ENCODE measurements at regions not wholly inside any gene's neighbourhood (a gene's known extent, or its start where the extent isn't known, plus 50 kb on each side); places are given as distances from the start of the nearest gene placed in this dataset.

DNA sequence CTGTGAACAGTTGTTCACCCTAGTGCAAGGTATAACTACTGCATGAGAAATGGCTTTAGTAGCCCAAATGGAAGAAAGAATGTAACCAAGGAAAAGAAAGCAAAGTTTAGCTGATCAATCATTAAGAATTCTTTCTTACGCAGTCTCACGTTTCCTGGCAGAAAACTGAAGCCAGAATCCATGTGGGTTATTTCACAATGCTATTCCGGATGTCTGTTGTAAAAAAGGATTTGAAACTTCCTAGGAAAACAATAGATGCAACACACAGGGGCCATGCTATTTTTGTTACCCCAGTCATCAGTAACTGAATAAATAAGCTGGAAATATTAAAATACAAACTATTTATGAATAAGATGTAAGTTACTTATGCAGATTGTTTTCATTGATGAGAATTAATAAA lies 802.5 kb downstream of the CDH8 start:
- Mint-ChIP-seq H3K27ac (no peak overlapping the region), H3K4me1 (ENCODE audit: low read depth) (no peaks in the 10 kb centered on the region), H3K4me3 (no peak overlapping the region), H3K9me3 (peaks cover 4% of the 10 kb centered on the region), H3K36me3 (ENCODE audit: low read depth) (no peaks in the 10 kb centered on the region), H3K27me3 (no peaks in the 10 kb centered on the region)

DNA sequence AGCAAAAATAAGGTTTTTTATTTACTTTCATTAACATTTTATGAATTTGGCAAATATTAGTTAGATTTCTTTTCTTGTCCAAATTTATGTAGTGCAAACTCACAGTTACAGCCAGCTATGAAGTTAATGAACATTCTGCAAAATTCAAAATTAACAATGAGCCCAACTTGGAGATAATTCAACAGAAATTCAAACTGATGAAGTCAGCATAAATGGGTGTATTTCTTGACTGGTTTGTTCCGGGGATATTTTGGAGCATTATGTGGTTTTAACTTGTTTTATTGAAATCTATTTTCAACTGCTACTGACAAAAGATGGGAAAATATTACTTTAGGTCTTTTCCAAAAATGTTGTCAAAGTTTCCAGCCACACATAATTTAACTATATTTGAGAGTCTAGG lies 807.9 kb downstream of the CDH8 start:
- Mint-ChIP-seq H3K27ac (no peak overlapping the region), H3K4me3 (no peak overlapping the region), H3K27me3 (no peaks in the 10 kb centered on the region), H3K36me3 (ENCODE audit: low read depth) (no peaks in the 10 kb centered on the region), H3K4me1 (ENCODE audit: low read depth) (no peaks in the 10 kb centered on the region), H3K9me3 (peaks cover 5% of the 10 kb centered on the region)

DNA sequence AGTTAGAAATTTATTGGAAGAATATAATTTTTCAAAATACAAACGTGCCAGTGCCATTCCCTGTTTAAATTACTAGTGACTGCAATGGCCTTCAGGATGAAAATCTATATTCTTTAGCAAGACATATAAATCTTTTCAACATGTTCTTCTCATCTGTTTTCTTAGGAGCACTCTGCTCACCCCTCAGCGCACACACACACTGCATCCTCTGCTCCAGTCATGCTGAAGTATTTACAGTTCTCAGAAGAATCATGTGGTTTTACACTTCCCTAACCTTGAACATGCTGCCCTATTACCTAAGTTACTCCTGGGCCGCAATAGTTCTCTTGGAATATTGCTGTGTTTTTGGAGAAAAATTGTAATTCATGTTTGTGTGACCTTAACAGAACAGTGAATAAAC lies 820.6 kb downstream of the CDH8 start:
- Mint-ChIP-seq H3K4me3 (no peak overlapping the region), H3K27me3 (no peaks in the 10 kb centered on the region), H3K9me3 (peaks cover 5% of the 10 kb centered on the region), H3K36me3 (ENCODE audit: low read depth) (no peaks in the 10 kb centered on the region), H3K4me1 (ENCODE audit: low read depth) (no peaks in the 10 kb centered on the region), H3K27ac (no peak overlapping the region)

DNA sequence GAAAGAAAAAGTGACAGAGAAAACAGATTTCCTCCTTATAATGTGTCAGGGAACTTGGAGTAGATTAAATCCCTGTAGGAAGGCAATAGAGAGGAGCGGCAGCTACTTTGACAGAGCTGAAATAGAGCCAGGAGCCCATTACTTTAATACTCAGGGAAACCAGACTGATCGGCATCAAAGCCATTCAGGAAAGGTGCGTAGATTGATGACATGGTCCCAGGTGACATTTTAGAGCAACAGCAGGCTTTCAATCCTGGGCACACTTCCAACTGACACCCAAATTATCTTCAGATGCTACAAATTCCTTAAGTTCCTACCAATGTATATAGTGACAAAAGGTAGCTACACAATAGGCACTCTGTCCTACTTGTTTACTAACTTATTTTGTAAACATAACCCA lies 821.5 kb downstream of the CDH8 start:
- Mint-ChIP-seq H3K27me3 (no peaks in the 10 kb centered on the region), H3K4me3 (no peak overlapping the region), H3K27ac (no peak overlapping the region), H3K4me1 (ENCODE audit: low read depth) (no peaks in the 10 kb centered on the region), H3K9me3 (peaks cover 7% of the 10 kb centered on the region), H3K36me3 (ENCODE audit: low read depth) (no peaks in the 10 kb centered on the region)

DNA sequence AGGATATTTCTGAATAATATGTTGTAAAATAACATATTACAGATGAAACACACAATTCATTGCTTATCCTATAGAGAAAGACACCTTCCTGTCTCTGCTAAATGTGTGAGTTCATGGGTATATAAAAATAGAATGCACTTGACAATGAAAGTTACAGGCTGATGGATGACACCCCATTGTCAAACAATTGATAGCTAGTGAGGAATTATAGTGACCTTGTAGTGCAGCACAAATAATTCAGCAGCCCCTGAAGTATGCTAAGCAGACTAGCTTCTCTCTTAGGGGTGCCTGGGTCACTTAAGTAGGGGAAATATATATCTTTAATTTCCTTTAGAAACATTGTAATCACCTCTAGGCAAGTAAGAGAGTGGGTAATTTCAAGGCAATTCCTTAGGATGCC lies 826.2 kb downstream of the CDH8 start:
- Mint-ChIP-seq H3K27me3 (no peaks in the 10 kb centered on the region), H3K27ac (no peak overlapping the region), H3K9me3 (peaks cover 25% of the 10 kb centered on the region), H3K36me3 (ENCODE audit: low read depth) (no peaks in the 10 kb centered on the region), H3K4me1 (ENCODE audit: low read depth) (no peaks in the 10 kb centered on the region), H3K4me3 (no peak overlapping the region)

DNA sequence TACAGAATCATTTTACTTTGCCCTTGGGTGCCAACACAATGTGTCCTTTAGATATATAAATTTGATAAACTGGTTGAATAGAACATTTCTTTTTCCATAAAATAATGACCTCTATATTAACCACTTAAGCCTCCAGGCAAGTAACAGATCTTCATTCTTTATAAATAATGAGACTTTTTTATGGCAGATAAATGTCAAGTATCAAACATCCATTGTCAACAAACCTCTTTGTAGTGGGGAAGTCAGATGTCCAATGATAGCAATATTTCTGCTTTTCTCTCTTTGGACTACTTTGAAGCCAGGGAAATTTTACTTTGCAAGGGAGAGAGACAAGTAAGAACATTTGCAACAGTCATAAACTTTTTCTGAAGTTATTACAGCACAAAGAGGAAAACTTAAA lies 841.2 kb downstream of the CDH8 start:
- Mint-ChIP-seq H3K4me1 (ENCODE audit: low read depth) (no peaks in the 10 kb centered on the region), H3K36me3 (ENCODE audit: low read depth) (no peaks in the 10 kb centered on the region)

DNA sequence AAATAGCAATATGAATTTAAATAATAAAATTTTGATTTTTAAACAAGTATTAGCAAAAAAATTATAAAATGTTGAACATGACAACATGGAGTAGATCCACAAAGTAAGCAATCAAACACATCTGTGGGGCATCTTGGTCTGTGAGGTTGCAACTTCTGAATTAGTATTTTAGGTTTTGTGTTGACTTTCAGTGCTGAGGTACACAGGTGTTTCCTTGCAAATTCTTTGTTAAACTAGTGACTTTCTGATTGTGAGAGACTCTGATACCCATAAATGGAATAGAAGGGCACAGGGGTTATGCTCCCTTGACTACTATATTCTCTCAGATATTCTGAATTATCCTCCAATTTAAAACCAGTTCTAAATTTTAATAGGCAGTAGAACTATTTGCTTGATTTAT lies 841.7 kb downstream of the CDH8 start:
- peaks cover 12% of the 10 kb centered on the region for H3K9me3 Mint-ChIP-seq

More for the DNA sequence above, 841.2 kb downstream of the CDH8 start:
- Mint-ChIP-seq H3K4me3 (no peak overlapping the region), H3K27ac (no peak overlapping the region), H3K9me3 (peaks cover 8% of the 10 kb centered on the region), H3K27me3 (no peaks in the 10 kb centered on the region)

DNA sequence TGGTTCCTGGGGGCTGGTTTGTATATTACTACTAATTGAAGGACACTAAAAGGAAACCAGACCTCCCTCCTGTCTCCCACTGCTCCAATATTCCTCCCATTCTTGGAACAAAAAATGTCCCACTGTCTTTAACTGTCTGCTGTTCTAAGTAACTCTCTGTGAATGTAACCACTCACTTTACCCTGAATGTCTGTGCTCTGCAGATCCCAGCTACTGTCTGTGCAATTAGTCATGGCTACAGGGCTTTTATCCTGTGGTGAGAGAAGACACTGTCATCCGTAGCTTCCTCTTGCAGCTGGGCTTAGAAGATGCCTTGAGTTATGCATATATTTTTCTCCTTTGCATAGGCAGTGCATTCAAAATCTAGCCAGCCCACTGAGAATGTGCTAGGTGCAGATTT lies 853.8 kb downstream of the CDH8 start:
- Mint-ChIP-seq H3K4me1 (ENCODE audit: low read depth) (no peaks in the 10 kb centered on the region), H3K36me3 (ENCODE audit: low read depth) (no peaks in the 10 kb centered on the region), H3K27ac (no peak overlapping the region), H3K4me3 (no peak overlapping the region), H3K9me3 (peaks cover 11% of the 10 kb centered on the region), H3K27me3 (no peaks in the 10 kb centered on the region)

More for the DNA sequence above, 841.7 kb downstream of the CDH8 start:
- H3K36me3 Mint-ChIP-seq (ENCODE audit: low read depth) = no peaks in the 10 kb centered on the region
- H3K4me1 Mint-ChIP-seq (ENCODE audit: low read depth) = no peaks in the 10 kb centered on the region
- H3K27me3 Mint-ChIP-seq = no peaks in the 10 kb centered on the region
- no peak overlapping the region for H3K4me3 Mint-ChIP-seq
- no peak overlapping the region for H3K27ac Mint-ChIP-seq

DNA sequence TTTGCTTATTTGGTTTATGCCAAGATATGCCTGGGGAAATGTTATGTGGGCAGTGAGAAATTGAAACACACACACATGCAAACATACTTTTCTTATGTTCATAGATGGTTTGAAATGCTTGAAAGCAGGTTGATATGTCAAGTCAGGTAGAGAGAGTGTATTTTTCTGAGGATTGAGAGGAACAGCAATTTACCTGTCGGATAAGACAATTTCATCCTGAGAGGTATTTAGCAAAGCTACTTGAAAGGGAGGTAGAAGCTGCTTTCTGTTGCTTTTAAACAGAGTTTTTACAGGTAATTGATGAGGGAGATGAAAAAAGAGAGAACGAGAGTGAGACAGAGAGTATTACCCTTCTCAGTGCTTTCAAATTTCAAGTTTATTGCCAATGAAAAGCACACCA lies 854.3 kb downstream of the CDH8 start:
- H3K27me3 Mint-ChIP-seq = no peaks in the 10 kb centered on the region
- peaks cover 11% of the 10 kb centered on the region for H3K9me3 Mint-ChIP-seq
- no peaks in the 10 kb centered on the region for H3K4me1 Mint-ChIP-seq (ENCODE audit: low read depth)
- no peaks in the 10 kb centered on the region for H3K36me3 Mint-ChIP-seq (ENCODE audit: low read depth)
- no peak overlapping the region for H3K4me3 Mint-ChIP-seq
- no peak overlapping the region for H3K27ac Mint-ChIP-seq

DNA sequence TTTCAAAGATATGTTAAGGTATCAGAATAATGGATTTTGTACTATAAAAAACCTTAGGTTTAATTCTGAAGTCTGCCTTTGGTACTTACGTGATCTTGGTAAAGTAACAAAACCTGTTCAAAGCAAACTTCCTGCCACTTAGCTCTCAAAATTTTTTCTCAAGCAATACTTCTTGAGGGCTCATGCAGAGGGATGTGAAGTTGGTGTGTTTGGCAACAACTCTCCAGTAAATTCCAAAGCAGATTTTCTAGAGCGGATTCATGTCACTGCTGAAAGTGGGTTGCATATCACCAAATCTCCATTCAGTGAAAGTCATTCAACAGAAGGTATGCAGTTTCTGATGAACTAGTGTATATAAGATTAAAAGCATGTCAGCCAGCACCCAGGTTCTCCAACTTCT lies 856.7 kb downstream of the CDH8 start:
- Mint-ChIP-seq H3K9me3 (peaks cover 11% of the 10 kb centered on the region), H3K27me3 (no peaks in the 10 kb centered on the region), H3K27ac (no peak overlapping the region), H3K4me1 (ENCODE audit: low read depth) (no peaks in the 10 kb centered on the region), H3K4me3 (no peak overlapping the region), H3K36me3 (ENCODE audit: low read depth) (no peaks in the 10 kb centered on the region)

DNA sequence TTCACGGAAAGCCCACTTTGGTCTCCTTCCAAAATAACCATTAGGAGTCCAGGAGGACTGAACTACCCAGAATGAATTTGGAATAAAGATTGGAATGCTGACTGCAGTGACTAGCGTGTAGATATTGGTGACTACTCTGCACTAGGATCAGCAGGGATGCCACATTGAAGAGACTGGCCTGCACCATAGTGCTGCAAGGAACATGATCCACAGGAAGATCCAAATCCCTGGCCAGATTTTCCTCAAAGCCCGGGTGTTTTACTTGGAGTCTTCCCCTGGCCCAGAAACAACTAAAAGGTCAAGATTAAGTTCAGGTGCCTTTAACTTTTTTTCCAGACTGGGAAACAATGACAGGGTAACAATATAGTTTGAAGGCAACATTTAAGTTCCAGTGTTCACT lies 870.4 kb downstream of the CDH8 start:
- Mint-ChIP-seq H3K27ac (no peak overlapping the region), H3K36me3 (ENCODE audit: low read depth) (no peaks in the 10 kb centered on the region), H3K9me3 (peaks cover 20% of the 10 kb centered on the region), H3K27me3 (no peaks in the 10 kb centered on the region), H3K4me1 (ENCODE audit: low read depth) (no peaks in the 10 kb centered on the region), H3K4me3 (no peak overlapping the region)

DNA sequence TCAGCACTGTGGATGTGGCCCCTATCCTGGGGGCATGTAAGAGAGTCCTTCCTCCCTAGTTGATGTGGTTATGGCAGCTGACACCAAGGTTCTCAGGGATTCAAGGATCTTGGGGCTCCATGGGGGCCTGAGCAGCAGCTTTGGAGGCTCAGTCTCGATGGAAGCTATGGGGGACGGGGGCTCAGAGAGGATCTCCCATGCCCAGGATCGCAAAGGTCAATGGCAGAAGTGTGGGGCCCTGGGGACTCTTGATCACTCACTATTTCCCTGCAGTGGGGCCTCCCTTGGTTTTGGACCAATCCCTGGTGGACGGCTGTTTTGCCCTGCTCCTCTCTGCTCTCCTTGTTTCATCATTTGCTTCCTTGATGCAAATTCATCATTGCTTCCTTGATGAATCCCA lies 885.9 kb downstream of the CDH8 start:
- no peak overlapping the region for H3K27ac Mint-ChIP-seq
- H3K9me3 Mint-ChIP-seq = peaks cover 12% of the 10 kb centered on the region

DNA sequence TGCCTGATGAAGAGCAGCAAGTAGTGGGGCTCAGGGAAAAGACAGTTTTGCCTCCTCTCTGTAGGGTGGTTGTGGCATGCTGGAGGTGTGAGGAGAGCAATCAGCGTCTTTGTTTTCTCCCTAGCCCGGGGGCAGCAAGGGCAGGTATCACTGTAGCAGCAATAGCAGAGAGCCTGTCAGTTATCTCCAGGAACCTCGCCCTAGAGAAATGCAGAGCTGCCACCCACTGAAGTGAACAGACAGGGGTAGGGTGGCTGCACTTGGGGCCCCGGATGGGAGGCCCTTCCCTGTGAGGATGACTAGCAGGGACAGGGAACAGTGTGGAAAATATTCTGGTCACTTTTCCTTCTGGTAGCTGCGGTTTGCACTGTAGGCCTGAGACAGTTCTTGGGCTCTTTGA lies 886.5 kb downstream of the CDH8 start:
- H3K4me1 Mint-ChIP-seq (ENCODE audit: low read depth) = no peaks in the 10 kb centered on the region
- H3K27me3 Mint-ChIP-seq = no peaks in the 10 kb centered on the region
- H3K9me3 Mint-ChIP-seq = peaks cover 12% of the 10 kb centered on the region
- H3K27ac Mint-ChIP-seq = no peak overlapping the region
- H3K4me3 Mint-ChIP-seq = no peak overlapping the region
- no peaks in the 10 kb centered on the region for H3K36me3 Mint-ChIP-seq (ENCODE audit: low read depth)

More for the DNA sequence above, 885.9 kb downstream of the CDH8 start:
- Mint-ChIP-seq H3K4me1 (ENCODE audit: low read depth) (no peaks in the 10 kb centered on the region), H3K27me3 (no peaks in the 10 kb centered on the region), H3K36me3 (ENCODE audit: low read depth) (no peaks in the 10 kb centered on the region), H3K4me3 (no peak overlapping the region)

DNA sequence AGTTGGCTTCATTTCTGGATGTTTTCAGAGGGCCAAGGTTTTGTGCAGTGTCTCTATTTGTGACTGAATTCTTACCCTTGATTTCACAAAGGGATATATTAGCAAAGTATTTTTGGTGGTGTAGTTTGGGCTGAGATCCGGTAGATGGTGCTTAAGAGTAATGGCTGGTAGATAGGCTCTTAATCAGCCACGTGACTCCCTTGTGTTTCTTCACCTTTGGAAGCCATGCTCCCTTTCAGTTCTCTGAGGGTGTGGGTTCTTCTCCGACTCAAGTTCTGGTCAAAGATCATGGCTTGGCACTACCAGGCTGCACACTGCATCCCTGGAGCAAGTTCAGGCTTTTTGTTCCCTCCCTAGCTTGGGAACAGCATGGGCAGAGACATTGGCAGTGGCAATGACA lies 887.3 kb downstream of the CDH8 start:
- Mint-ChIP-seq H3K9me3 (peaks cover 14% of the 10 kb centered on the region), H3K36me3 (ENCODE audit: low read depth) (no peaks in the 10 kb centered on the region), H3K27ac (no peak overlapping the region), H3K4me1 (ENCODE audit: low read depth) (no peaks in the 10 kb centered on the region), H3K4me3 (no peak overlapping the region), H3K27me3 (no peaks in the 10 kb centered on the region)

DNA sequence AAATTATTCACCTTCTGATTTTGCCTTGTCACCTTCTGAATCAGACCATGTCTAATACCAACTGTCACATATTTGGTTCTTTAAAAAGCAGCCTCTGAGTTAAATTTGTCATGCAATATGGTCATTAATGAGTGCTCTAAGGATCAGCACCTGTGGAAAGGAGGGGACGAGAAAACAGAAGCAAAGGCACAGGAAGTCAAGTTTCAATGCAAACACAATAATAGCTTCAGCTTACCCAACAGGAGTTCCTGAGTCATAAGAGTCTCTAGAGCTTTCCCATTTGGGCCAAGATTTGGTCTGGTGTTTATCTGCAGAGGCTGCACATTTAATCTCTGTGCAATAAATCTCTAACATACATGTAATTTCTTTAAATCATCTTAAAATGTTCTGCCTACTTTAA lies 889.8 kb downstream of the CDH8 start:
- Mint-ChIP-seq H3K27me3 (no peaks in the 10 kb centered on the region), H3K9me3 (peaks cover 21% of the 10 kb centered on the region), H3K27ac (no peak overlapping the region), H3K4me3 (no peak overlapping the region), H3K36me3 (ENCODE audit: low read depth) (no peaks in the 10 kb centered on the region), H3K4me1 (ENCODE audit: low read depth) (no peaks in the 10 kb centered on the region)

DNA sequence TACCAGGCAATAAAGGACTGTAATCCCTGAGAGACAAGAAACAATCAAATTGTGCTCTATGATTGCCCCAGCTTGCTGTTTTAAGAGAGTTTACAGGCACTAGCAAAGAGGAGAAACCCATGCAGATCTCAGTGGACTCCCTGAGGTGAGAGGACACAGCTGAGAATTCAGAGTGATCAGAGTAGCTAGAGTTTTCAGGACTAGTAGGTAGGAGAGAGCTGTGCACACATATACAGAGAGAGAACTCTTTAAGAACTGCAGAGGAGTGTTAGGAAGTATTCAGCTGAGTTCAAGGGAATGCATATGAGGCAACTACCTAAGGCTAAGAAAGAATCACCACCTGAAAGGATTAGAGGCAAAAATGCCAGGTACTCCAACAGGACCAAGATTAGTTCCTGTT lies 904.8 kb downstream of the CDH8 start:
- H3K36me3 Mint-ChIP-seq (ENCODE audit: low read depth) = no peaks in the 10 kb centered on the region
- H3K27me3 Mint-ChIP-seq = no peaks in the 10 kb centered on the region
- peaks cover 20% of the 10 kb centered on the region for H3K9me3 Mint-ChIP-seq
- no peaks in the 10 kb centered on the region for H3K4me1 Mint-ChIP-seq (ENCODE audit: low read depth)
- no peak overlapping the region for H3K4me3 Mint-ChIP-seq
- no peak overlapping the region for H3K27ac Mint-ChIP-seq
